ENCODE measurements at regions not wholly inside any gene's neighbourhood (a gene's known extent, or its start where the extent isn't known, plus 50 kb on each side); places are given as distances from the start of the nearest gene placed in this dataset.

- Histone ChIP-seq H3K4me3 (no peak overlapping the region), H3K9me3 (no peaks in the 10 kb centered on the region), H3K4me2 (no peak overlapping the region), H3K4me1 (no peaks in the 10 kb centered on the region), H3K27ac (no peak overlapping the region)
- no peak for FAIRE-seq
- ChIA-PET CTCF (interaction anchor here (1.6 kb wide), 1 partner anchor 10 kb away, joined by 5 read pairs; no protein-coding TSS in a partner anchor), POLR2A (no interaction called here)
- no peak for TF ChIP-seq MAZ (IDR thresholded peaks at IDR 0.05; ENCODE audit: borderline replicate concordance, low read depth, low read length)
- TF ChIP-seq CHD2 (IDR thresholded peaks at IDR 0.05; ENCODE audit: low read length, partially characterized antibody) = no peak
- no peak for TF ChIP-seq CTCF (IDR thresholded peaks at IDR 0.05)
- no peak for TF ChIP-seq FOXS1 (CRISPR knock-in tag; IDR thresholded peaks at IDR 0.05)
- no peak for TF ChIP-seq ZC3H11A (IDR thresholded peaks at IDR 0.05)
- TF ChIP-seq, protein P1, sequence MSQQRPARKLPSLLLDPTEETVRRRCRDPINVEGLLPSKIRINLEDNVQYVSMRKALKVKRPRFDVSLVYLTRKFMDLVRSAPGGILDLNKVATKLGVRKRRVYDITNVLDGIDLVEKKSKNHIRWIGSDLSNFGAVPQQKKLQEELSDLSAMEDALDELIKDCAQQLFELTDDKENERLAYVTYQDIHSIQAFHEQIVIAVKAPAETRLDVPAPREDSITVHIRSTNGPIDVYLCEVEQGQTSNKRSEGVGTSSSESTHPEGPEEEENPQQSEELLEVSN (IDR thresholded peaks at IDR 0.05; ENCODE audit: borderline replicate concordance, low read depth) = no peak
- TF ChIP-seq FOSB (CRISPR knock-in tag; IDR thresholded peaks at IDR 0.05) = no peak
- TF ChIP-seq EP300 (IDR thresholded peaks at IDR 0.05) = no peak
- no peak for TF ChIP-seq RAD21 (conservative IDR thresholded peaks at IDR 0.05 in 1 of 2, IDR thresholded peaks at IDR 0.05 in 1 of 2)
- TF ChIP-seq, protein P2, sequence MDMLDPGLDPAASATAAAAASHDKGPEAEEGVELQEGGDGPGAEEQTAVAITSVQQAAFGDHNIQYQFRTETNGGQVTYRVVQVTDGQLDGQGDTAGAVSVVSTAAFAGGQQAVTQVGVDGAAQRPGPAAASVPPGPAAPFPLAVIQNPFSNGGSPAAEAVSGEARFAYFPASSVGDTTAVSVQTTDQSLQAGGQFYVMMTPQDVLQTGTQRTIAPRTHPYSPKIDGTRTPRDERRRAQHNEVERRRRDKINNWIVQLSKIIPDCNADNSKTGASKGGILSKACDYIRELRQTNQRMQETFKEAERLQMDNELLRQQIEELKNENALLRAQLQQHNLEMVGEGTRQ (IDR thresholded peaks at IDR 0.05) = no peak
- no peak for TF ChIP-seq NPAS2 (CRISPR knock-in tag; IDR thresholded peaks at IDR 0.05; ENCODE audit: borderline replicate concordance)
- TF ChIP-seq RARB (CRISPR knock-in tag; IDR thresholded peaks at IDR 0.05) = no peak
- no peak for TF ChIP-seq CEBPB (IDR thresholded peaks at IDR 0.05)
- no peak for TF ChIP-seq EHMT2 (IDR thresholded peaks at IDR 0.05; ENCODE audit: low read depth)
- 22% methylated on average over 1 of the region's 1 CpG for WGBS (ENCODE audit: missing lambda C conversion rate)
- no peak for DNase-seq (ENCODE audit: low read depth in 1 of 2, low spot score in 1 of 2)
- no peak for ATAC-seq
These were observed 114.2 kb downstream of the EBLN2 start for GRCh38 chr3:73175698-73176097.

DNA sequence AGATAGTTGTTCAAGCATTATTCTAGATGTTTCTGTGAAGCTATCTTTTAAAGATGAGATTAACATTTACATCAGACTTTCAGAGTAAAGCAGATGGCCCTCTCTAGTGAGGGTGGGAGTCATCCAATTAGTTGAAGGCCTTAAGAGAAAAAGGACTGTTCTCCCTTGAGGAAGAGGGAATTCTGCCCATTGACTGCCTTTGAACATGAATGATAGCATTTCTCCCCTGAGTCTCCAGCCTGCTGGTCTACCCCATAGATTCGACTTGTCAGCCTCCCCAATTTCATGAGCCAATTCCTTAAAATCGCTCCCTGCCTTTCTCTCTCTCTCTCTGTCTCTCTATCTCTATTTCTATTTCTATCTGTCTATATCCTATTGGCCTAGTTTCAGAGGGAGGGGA is 115.5 kb downstream of the EBLN2 start:
- POLR2A ChIA-PET = no interaction called here
- Histone ChIP-seq H3K4me1 (no peaks in the 10 kb centered on the region), H3K9me3 (no peaks in the 10 kb centered on the region), H3K4me2 (no peak overlapping the region), H3K27ac (no peak overlapping the region), H3K4me3 (no peak overlapping the region)
- ATAC-seq (no peak), FAIRE-seq (no peak), DNase-seq (ENCODE audit: low read depth in 1 of 2, low spot score in 1 of 2) (no peak)
- CTCF ChIA-PET = interaction anchor here (1.6 kb wide), 1 partner anchor 9 kb away, joined by 5 read pairs; no protein-coding TSS in a partner anchor
- 0% methylated on average over 2 of the region's 2 CpGs for WGBS (ENCODE audit: missing lambda C conversion rate)
- no peak for TF ChIP-seq REST (IDR thresholded peaks at IDR 0.05)
- TF ChIP-seq CHD4 (IDR thresholded peaks at IDR 0.05; ENCODE audit: borderline replicate concordance) = no peak
- no peak for TF ChIP-seq HMGXB4 (CRISPR knock-in tag; IDR thresholded peaks at IDR 0.05; ENCODE audit: borderline replicate concordance)
- no peak for TF ChIP-seq ELK1 (IDR thresholded peaks at IDR 0.05; ENCODE audit: low read depth, low read length)
- TF ChIP-seq MAZ (IDR thresholded peaks at IDR 0.05; ENCODE audit: borderline replicate concordance, low read depth, low read length) = no peak
- TF ChIP-seq, protein P3, sequence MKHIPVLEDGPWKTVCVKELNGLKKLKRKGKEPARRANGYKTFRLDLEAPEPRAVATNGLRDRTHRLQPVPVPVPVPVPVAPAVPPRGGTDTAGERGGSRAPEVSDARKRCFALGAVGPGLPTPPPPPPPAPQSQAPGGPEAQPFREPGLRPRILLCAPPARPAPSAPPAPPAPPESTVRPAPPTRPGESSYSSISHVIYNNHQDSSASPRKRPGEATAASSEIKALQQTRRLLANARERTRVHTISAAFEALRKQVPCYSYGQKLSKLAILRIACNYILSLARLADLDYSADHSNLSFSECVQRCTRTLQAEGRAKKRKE (CRISPR knock-in tag; IDR thresholded peaks at IDR 0.05; ENCODE audit: low read depth) = no peak
- TF ChIP-seq FOXS1 (CRISPR knock-in tag; IDR thresholded peaks at IDR 0.05) = no peak
- no peak for TF ChIP-seq BHLHE40 (IDR thresholded peaks at IDR 0.05; ENCODE audit: low read depth, low read length)
- TF ChIP-seq PHF8 (IDR thresholded peaks at IDR 0.05; ENCODE audit: borderline replicate concordance, low read depth) = no peak
- TF ChIP-seq TFCP2L1 (CRISPR knock-in tag; IDR thresholded peaks at IDR 0.05) = no peak
- no peak for TF ChIP-seq ZFP36 (IDR thresholded peaks at IDR 0.05; ENCODE audit: borderline replicate concordance, partially characterized antibody)
- no peak for TF ChIP-seq RFX5 (IDR thresholded peaks at IDR 0.05)
- no peak for TF ChIP-seq CBX2 (IDR thresholded peaks at IDR 0.05; ENCODE audit: borderline replicate concordance, low read depth)

Data from A549 (cell line).